Type B pancreatic cell (in vitro differentiated cells): ENCODE measurements at regions not wholly inside any gene's neighbourhood (a gene's known extent, or its start where the extent isn't known, plus 50 kb on each side); places are given as distances from the start of the nearest gene placed in this dataset.
"Not testable (repeated sequence)": the region's sequence is repeated elsewhere in the genome, so short reads cannot be mapped to it uniquely, and the experiment has no call there.

Experiments used
- DNase-seq: peaks from one replicate; pipeline ENCODE4 v3.0.0; 2021; ENCODE audit warnings: mixed read lengths; ENCODE audit not compliant: unreplicated experiment; ENCODE audit errors: extremely low spot score
- H3K27ac Mint-ChIP-seq: 2 replicates; pipeline ENCODE4 v1.8.0; 2021; ENCODE audit warnings: mild to moderate bottlenecking, mixed read lengths
- H3K27me3 Mint-ChIP-seq: 2 replicates; pipeline ENCODE4 v1.8.0; 2021; ENCODE audit warnings: mixed read lengths
- H3K36me3 Mint-ChIP-seq: 2 replicates; pipeline ENCODE4 v1.8.0; 2021; ENCODE audit warnings: mixed read lengths
- H3K4me1 Mint-ChIP-seq: one replicate; pipeline ENCODE4 v1.8.0; 2021; ENCODE audit warnings: mixed read lengths; ENCODE audit not compliant: unreplicated experiment
- H3K4me3 Mint-ChIP-seq: 2 replicates; pipeline ENCODE4 v1.8.0; 2021; ENCODE audit warnings: mild to moderate bottlenecking, mixed read lengths
- H3K9me3 Mint-ChIP-seq: 2 replicates; pipeline ENCODE4 v1.8.0; 2021; ENCODE audit warnings: mixed read lengths
- CTCF ChIP-seq: fragments of 200-600 bp; sonication (generic); conservative IDR thresholded peaks from 2 replicates; pipeline ENCODE4 v1.5.0; 2021; ENCODE audit warnings: antibody characterized with exemption, mild to moderate bottlenecking

GRCh38 chr2:75289771-75290170, 90.5 kb upstream of the TACR1 start:
- Mint-ChIP-seq H3K4me1 (no peaks in the 10 kb centered on the region), H3K27ac (no peak overlapping the region)

DNA sequence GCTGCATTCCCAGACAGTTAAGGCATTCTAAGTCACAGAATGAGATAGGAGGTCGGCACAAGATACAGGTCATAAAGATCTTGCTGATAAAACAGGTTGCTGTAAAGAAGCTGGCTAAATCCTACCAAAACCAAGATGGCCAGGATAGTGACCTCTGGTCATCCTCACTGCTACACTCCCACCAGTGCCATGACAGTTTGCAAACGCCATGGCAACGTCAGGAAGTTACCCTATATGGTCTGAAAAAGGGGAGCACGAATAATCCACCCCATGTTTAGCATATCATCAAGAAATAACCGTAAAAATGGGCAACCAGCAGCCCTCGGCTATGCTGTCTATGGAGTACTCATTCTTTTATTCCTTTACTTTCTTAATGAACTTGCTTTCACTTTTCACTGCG, 89.9 kb upstream of the TACR1 start:
- H3K4me1 Mint-ChIP-seq, H3K27me3 Mint-ChIP-seq, H3K9me3 Mint-ChIP-seq, DNase-seq, H3K36me3 Mint-ChIP-seq, H3K27ac Mint-ChIP-seq, H3K4me3 Mint-ChIP-seq: not testable (repeated sequence)

More at GRCh38 chr2:75289771-75290170, 90.5 kb upstream of the TACR1 start:
- H3K27me3 Mint-ChIP-seq = no peaks in the 10 kb centered on the region
- TF ChIP-seq CTCF = no peak
- no peaks in the 10 kb centered on the region for H3K9me3 Mint-ChIP-seq
- H3K4me3 Mint-ChIP-seq = no peak overlapping the region
- no peaks in the 10 kb centered on the region for H3K36me3 Mint-ChIP-seq
- DNase-seq = no peak

- Mint-ChIP-seq H3K27ac (no peak overlapping the region), H3K36me3 (no peaks in the 10 kb centered on the region), H3K27me3 (no peaks in the 10 kb centered on the region), H3K4me3 (no peak overlapping the region), H3K4me1 (no peaks in the 10 kb centered on the region), H3K9me3 (no peaks in the 10 kb centered on the region)
- no peak for DNase-seq
- TF ChIP-seq CTCF = no peak
Measured at GRCh38 chr2:75288760-75289159, 89.4 kb upstream of the TACR1 start.

GRCh38 chr2:75287624-75288316, 88.5 kb upstream of the TACR1 start:
- TF ChIP-seq CTCF = no peak
- no peak overlapping the region for H3K27ac Mint-ChIP-seq
- H3K4me3 Mint-ChIP-seq = no peak overlapping the region
- DNase-seq = no peak
- H3K4me1 Mint-ChIP-seq = no peaks in the 10 kb centered on the region
- no peaks in the 10 kb centered on the region for H3K9me3 Mint-ChIP-seq
- H3K36me3 Mint-ChIP-seq = no peaks in the 10 kb centered on the region
- H3K27me3 Mint-ChIP-seq = no peaks in the 10 kb centered on the region

DNA sequence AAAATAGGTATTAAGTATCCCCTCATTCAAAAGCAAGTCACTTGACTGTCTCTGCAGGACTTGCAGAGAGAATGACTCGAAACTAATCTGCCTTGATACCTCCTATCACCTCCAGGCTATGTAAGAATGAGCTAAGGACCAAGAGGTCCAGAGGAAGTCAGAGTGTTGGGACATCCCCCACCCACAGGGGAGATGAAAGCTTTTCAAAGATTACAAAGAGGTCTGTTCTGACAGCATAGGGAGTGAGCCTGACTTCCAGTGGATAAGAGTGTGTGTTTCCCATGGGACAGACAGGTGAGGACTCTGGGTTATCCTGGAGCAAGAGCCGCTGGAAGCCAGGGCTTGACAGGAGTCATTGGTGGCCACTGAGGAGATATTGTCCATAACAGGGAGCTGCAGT, 85.0 kb upstream of the TACR1 start:
- Mint-ChIP-seq H3K4me1 (no peaks in the 10 kb centered on the region), H3K27me3 (no peaks in the 10 kb centered on the region), H3K9me3 (no peaks in the 10 kb centered on the region), H3K27ac (no peak overlapping the region), H3K4me3 (no peak overlapping the region), H3K36me3 (no peaks in the 10 kb centered on the region)
- TF ChIP-seq CTCF = no peak
- DNase-seq = no peak

GRCh38 chr2:75278821-75279379, 79.6 kb upstream of the TACR1 start:
- DNase-seq = no peak
- H3K27ac Mint-ChIP-seq = no peak overlapping the region
- TF ChIP-seq CTCF = no peak
- no peaks in the 10 kb centered on the region for H3K27me3 Mint-ChIP-seq
- peaks cover 4% of the 10 kb centered on the region for H3K36me3 Mint-ChIP-seq
- no peak overlapping the region for H3K4me3 Mint-ChIP-seq
- H3K9me3 Mint-ChIP-seq = no peaks in the 10 kb centered on the region
- H3K4me1 Mint-ChIP-seq = peaks cover 14% of the 10 kb centered on the region
